LNCAP (cell line): ENCODE measurements at regions not wholly inside any gene's neighbourhood (a gene's known extent, or its start where the extent isn't known, plus 50 kb on each side); places are given as distances from the start of the nearest gene placed in this dataset.

Experiments used
- TF ChIP-seq, protein P1 (sequence below): fragments of 450-650 bp; IDR thresholded peaks from 2 replicates; pipeline ENCODE4 v1.5.1; 2017; ENCODE audit warnings: mild to moderate bottlenecking

GRCh38 chr4:12122316-12122715 is 693.6 kb upstream of the HS3ST1 start:
- TF ChIP-seq, protein P1, sequence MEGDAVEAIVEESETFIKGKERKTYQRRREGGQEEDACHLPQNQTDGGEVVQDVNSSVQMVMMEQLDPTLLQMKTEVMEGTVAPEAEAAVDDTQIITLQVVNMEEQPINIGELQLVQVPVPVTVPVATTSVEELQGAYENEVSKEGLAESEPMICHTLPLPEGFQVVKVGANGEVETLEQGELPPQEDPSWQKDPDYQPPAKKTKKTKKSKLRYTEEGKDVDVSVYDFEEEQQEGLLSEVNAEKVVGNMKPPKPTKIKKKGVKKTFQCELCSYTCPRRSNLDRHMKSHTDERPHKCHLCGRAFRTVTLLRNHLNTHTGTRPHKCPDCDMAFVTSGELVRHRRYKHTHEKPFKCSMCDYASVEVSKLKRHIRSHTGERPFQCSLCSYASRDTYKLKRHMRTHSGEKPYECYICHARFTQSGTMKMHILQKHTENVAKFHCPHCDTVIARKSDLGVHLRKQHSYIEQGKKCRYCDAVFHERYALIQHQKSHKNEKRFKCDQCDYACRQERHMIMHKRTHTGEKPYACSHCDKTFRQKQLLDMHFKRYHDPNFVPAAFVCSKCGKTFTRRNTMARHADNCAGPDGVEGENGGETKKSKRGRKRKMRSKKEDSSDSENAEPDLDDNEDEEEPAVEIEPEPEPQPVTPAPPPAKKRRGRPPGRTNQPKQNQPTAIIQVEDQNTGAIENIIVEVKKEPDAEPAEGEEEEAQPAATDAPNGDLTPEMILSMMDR: no peak

GRCh38 chr4:12120968-12121367 is 692.3 kb upstream of the HS3ST1 start:
- TF ChIP-seq, protein P1: no peak

DNA sequence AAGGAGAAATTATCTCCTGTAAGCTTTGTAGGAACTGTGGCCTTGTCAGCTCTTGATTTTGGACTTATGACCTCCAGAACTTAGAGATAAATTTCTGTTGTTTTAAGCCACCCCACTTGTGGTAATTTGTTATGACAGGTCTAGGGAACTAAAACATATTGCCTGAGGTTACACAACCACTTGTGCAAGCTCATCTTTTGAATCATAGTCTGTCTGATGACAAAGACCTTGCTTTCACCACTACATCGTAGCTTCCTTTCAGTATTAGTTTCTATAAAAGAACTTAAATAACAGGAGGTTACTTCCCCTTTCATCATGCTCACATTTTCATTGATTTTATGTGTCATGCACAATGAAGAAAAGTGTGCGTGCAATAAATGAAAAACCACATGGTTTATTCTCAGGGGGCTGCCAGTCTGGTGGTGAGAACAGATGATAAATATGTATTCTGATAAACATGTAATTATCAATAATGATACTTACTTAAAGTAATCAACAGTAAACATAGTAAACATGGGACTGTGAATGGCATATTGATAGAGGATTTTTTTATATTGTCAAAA is 690.0 kb upstream of the HS3ST1 start:
- TF ChIP-seq, protein P1: no peak

DNA sequence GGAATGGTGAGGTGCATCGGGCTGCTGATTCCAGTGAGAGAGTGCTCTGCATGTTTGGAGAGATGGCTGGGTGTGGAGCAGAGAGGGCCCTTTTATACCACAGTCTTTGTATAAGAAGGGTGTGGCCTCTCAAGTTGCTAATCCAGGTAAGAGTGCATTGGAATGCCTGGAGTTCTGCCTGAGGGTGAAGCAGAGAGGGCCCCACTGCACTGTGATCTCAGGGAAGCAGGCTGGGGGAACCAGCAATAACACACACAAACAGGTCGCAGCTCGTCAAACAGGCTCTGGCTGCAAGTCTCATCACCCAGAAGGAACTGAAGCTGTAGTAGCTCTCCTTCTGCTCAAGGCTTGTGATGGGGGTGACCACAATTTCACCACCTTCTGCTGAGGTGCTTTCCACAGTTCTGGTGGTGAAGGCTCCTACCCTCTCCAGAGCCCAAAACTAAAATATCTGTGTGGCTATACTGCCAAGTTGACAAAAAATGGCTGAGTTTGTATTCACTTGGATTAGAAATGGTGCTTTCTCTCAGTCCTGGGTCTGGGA is 687.4 kb upstream of the HS3ST1 start:
- TF ChIP-seq, protein P1: no peak

- TF ChIP-seq, protein P1: no peak
Observed at GRCh38 chr4:12110627-12111026, 681.9 kb upstream of the HS3ST1 start.

- TF ChIP-seq, protein P1: no peak
Observed at GRCh38 chr4:12105519-12105918, 676.8 kb upstream of the HS3ST1 start.

- TF ChIP-seq, protein P1: no peak
Observed at GRCh38 chr4:12084690-12085089, 656.0 kb upstream of the HS3ST1 start.

DNA sequence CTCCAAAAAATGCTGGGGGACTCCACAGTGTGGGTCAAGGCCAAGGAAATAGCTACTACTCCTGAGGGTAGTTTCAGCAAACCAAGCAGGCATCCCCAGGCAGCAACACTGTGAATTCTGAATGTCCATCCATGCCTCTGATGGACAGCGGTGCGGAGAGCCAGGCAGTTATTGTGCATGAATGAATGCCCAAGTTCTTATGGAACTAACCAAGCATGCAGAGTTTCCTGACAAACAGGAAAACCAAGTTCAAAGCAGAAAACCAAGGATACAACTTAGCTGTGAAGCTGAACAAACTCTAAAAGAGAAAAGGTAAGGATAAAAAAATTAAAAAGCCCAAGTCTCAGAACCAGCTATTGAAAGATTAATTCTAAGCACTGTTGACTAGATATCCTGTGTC is 642.6 kb upstream of the HS3ST1 start:
- TF ChIP-seq, protein P1: no peak
